GM04504 (cell line): ENCODE measurements at regions not wholly inside any gene's neighbourhood (a gene's known extent, or its start where the extent isn't known, plus 50 kb on each side); places are given as distances from the start of the nearest gene placed in this dataset.
"Not testable (repeated sequence)": the region's sequence is repeated elsewhere in the genome, so short reads cannot be mapped to it uniquely, and the experiment has no call there.

Experiments used
- DNase-seq: peaks from one replicate; pipeline ENCODE4 v3.0.0-alpha.2; 2012; ENCODE audit warnings: low read depth

DNA sequence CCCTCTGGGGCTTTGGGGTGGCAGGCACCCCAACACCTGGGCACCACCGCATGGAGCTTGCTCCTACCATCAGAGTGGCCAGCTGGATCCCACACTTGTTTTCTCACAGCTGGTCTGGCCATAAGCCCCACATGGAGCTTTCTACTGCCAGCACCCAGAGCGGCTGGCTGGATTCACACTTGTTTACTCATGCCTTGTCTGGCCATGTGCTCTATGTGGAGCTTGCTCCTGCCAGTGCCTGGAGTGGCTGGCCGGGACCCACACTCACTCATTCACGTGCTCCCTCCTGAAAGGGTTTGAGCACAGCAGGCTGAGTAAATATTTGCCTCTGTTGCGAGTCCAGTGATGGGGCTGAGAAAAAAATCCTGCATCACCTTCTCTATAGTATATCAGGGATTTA is 487.0 kb downstream of the CD109 start:
- DNase-seq, result no peak

GRCh38 chr6:74181471-74181870 is 485.5 kb downstream of the CD109 start:
- no peak for DNase-seq

- no peak for DNase-seq
Measured at GRCh38 chr6:74177506-74177905, 481.5 kb downstream of the CD109 start.

DNA sequence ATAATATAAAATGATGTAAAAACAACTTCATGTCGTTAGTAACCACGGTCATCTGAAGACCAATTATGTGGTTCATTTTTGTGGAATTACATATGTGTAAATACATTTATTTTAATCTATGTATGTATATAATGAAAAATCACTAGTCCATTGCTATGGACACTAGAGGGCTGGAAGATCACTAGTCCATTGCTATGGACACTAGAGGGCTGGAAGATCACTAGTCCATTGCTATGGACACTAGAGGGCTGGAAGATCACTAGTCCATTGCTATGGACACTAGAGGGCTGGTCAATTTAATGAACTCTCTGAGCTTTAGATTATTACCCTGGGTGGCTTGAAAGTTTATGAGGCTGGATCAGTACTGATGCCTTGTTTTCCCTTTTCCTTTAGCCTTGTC is 474.5 kb downstream of the CD109 start:
- not testable (repeated sequence) for DNase-seq

DNA sequence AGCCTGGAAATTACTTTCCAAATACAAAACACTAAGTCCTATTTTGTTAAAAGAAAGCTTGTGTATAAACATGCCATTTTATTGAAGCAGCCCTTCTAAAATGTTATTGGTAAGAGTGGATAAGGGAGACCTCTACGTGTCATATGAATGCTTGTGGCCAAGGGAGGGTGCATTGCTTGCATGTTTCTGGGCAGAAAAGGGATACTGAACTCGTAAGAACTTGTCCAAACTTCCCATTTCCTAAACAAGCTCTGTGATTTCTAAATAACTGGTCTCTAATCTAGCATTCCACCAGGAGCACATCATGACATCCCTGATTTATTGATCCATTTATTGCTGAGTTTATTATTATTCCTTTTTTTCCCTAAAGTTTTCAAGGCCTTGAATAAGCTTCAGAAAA is 474.1 kb downstream of the CD109 start:
- DNase-seq, result peak; percentile 60

DNA sequence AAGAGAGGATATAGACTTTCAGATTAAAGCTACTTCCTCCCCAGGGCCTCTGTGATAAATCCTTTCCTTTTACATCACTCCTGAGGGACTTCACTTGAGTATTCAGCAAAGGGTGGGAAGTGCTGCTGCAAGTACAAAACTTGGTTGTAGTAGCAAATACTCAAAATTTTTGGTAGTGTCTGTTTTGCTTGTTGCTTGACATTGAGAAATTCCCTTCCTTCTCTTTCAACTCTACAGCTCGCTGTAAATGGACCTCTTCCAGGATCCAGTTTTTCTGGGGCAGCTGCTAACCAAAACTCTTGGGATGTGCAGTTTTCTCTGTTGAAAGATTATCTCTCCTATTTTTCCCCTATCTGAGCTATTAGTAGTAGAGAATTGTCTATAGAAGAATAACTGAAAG is 472.0 kb downstream of the CD109 start:
- no peak for DNase-seq

DNA sequence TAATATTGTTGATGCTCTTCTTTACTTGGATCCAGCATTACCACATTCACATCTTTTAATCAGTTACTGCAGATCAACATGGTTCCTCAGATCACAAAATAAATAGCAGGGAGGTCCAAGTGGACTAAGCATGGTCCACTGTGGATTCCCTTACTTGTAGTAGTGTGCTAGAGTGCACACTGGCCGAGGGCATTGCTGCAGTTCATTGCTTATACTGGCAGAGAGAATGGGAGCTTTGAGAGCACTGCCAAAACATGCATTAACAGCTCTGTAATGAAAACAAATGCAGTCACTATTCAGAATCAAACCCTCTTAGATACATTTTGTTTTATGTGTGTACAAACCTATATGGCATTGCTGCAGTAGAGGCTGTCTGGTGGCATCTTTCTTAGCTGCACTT is 471.5 kb downstream of the CD109 start:
- no peak for DNase-seq

- no peak for DNase-seq
Measured at GRCh38 chr6:74166849-74167248, 470.8 kb downstream of the CD109 start.

DNA sequence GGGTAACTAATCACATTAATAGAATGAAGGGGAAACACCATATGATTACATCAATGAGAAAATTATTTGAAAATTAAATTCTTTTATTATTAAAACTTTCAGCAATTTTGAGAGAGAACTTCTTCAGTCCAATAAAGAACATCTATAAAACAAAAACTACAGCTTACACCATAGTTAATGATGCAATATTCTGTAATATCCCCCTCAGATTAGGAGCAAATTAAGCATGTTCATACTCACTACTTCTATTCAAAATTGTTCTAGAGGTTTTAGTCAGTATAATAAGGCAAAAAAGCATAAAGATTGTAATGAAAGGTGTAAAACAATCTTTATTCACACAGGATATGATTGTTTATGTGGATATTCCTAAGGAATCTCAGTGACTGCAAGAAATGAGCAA is 465.4 kb downstream of the CD109 start:
- no peak for DNase-seq

GRCh38 chr6:74152096-74152675 is 456.2 kb downstream of the CD109 start:
- no peak for DNase-seq

DNA sequence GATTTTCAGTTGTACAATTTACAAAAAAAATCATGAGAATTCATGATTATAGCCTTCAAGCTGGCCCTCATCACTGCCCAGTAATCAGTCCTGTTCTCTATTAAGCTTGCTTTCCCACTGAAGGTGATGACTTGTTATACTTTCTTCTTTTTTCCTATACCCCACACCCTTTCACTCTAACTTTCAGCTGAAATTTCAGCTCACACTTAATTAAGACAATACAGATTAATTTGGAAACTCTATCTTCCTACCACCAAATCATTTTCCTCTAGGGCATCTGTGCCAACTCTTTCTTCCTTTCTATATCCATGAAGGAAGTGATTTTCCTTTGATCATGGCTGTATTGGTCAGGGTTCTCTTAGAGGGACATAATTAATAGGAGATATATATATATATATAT is 449.9 kb downstream of the CD109 start:
- no peak for DNase-seq

- peak; percentile 76 for DNase-seq
Measured at GRCh38 chr6:74137911-74138310, 441.9 kb downstream of the CD109 start.

GRCh38 chr6:74134327-74134726 is 438.3 kb downstream of the CD109 start:
- no peak for DNase-seq

GRCh38 chr6:74133073-74133472 is 437.1 kb downstream of the CD109 start:
- DNase-seq, result no peak

- no peak for DNase-seq
Measured at GRCh38 chr6:74130641-74131040, 434.6 kb downstream of the CD109 start.

- DNase-seq, result peak; percentile 17
Measured at GRCh38 chr6:74128536-74128935, 432.5 kb downstream of the CD109 start.

- DNase-seq, result no peak
Measured at GRCh38 chr6:74117113-74117512, 421.1 kb downstream of the CD109 start.

- DNase-seq, result no peak
Measured at GRCh38 chr6:74115674-74116073, 419.7 kb downstream of the CD109 start.

- DNase-seq, result no peak
Measured at GRCh38 chr6:74114428-74114827, 418.4 kb downstream of the CD109 start.

DNA sequence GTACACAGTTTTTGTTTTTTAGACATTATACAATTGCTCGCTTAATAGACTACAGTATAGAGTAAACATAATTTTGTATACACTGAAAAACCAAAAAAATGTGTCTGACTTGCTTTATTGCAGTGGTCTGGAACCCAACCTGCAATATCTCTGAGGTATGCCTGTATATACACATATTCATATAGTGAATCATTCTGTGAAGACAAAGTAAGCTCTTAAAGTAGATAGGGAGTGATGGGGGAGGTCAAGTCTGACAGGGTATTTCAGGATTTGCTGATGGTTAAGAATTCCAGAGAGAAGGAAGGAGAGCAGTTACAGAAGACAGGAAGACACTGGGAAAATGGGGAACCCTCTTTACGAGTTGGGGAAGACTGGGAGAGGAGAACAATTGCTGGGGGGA is 417.9 kb downstream of the CD109 start:
- no peak for DNase-seq

DNA sequence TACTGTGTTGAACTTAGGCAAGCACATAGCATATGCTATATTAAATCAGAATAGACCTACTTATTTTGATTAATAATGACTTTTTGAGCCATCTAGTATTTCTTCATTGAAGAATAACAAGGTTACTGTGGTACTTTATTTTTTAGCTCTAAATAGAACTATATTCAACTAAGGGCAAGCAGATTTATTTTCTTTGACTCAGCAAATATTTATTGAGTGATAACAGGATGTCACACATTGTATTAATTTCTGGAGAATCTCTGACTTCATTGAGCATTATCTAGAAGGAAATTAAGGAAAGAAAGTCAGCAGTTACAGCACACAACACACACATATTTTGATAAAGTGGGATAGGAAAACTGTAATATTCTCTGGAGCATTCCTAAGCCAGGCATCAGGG is 407.4 kb downstream of the CD109 start:
- no peak for DNase-seq

GRCh38 chr6:74100719-74101287 is 404.8 kb downstream of the CD109 start:
- DNase-seq, result no peak

DNA sequence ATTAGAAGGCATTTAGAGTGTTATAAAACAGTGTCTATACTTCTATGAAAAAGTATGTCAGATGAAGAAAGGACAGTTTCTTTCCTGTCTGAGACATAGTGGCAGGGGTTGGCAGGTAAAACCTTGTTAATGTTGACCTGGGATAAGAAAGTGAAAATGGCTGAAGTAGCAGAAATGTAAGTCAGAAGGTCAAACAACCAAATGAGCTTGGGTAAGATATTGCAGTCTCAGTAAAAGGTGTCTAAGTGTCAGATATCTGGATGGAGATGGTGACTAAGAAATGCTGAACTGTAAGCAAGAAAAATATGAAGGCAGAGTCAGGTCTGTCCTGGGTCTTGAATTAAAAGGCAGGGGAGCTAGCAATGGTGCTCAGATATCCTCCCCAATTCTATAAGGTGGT is 400.3 kb downstream of the CD109 start:
- no peak for DNase-seq

GRCh38 chr6:74093361-74093760 is 397.4 kb downstream of the CD109 start:
- DNase-seq, result no peak

DNA sequence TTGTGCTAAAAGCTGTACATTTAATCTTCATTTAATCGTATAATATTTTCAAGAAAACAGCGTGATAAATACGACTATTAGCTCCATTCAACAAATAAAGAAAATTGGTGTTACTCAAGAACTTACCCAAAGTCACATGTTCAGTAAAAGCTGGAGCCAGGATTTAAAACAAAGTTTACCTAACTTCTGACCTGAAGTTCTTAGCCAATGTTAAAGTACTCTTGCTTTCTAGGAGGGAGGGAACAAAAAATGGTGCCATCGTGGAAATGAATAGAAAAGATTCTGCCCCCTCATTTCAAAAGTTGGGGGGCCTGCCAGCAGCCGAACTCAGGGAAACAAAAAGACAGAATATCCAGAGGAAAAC is 395.8 kb downstream of the CD109 start:
- no peak for DNase-seq
